SK-N-SH treated with all-trans-retinoic acid at 6 μM for 48 hours (cell line): ENCODE measurements at regions not wholly inside any gene's neighbourhood (a gene's known extent, or its start where the extent isn't known, plus 50 kb on each side); places are given as distances from the start of the nearest gene placed in this dataset.

ENCODE experiments used
- ATAC-seq: fragments of 200-7000 bp; cut with Tn5 transposase; 3 replicates; pipeline ENCODE4 v1.9.1; 2020; ENCODE audit warnings: mild to moderate bottlenecking, moderate library complexity
- ARNTL ChIP-seq: fragments of 450-650 bp; formaldehyde crosslinking; IDR thresholded peaks from 2 replicates; pipeline ENCODE4 v1.5.0; 2020; ENCODE audit warnings: low read depth, mild to moderate bottlenecking, moderate library complexity, borderline replicate concordance
- BACH2 ChIP-seq: fragments of 250-450 bp; sonication (Bioruptor Pico); IDR thresholded peaks from 2 replicates; pipeline ENCODE4 v1.9.0; 2021; ENCODE audit warnings: mild to moderate bottlenecking, borderline replicate concordance
- ESRRG ChIP-seq: fragments of 250-450 bp; sonication (Bioruptor Pico); IDR thresholded peaks from 2 replicates; pipeline ENCODE4 v1.6.1; 2021; ENCODE audit warnings: mild to moderate bottlenecking
- GLIS3 ChIP-seq: fragments of 250-450 bp; sonication (Bioruptor Pico); IDR thresholded peaks from 2 replicates; pipeline ENCODE4 v1.5.0; 2020; ENCODE audit warnings: mild to moderate bottlenecking, moderate library complexity
- ISL1 ChIP-seq: fragments of 250-450 bp; sonication (Bioruptor Pico); IDR thresholded peaks from 2 replicates; pipeline ENCODE4 v2.1.2; 2022; ENCODE audit warnings: mild to moderate bottlenecking, moderate library complexity
- OSR1 ChIP-seq: fragments of 250-450 bp; sonication (Bioruptor Pico); IDR thresholded peaks from 2 replicates; pipeline ENCODE4 v1.8.0; 2022; ENCODE audit warnings: moderate library complexity, mild to moderate bottlenecking, inconsistent platforms
- PPARA ChIP-seq: fragments of 250-450 bp; sonication (Bioruptor Pico); IDR thresholded peaks from 2 replicates; pipeline ENCODE4 v1.5.0; 2020; ENCODE audit warnings: mild to moderate bottlenecking, borderline replicate concordance
- RARB ChIP-seq: fragments of 250-450 bp; sonication (Bioruptor Pico); IDR thresholded peaks from 2 replicates; pipeline ENCODE4 v1.8.0; 2021; ENCODE audit warnings: mild to moderate bottlenecking, moderate library complexity
- SNAI2 ChIP-seq: fragments of 250-450 bp; sonication (Bioruptor Pico); IDR thresholded peaks from 2 replicates; pipeline ENCODE4 v1.5.0; 2020; ENCODE audit warnings: mild to moderate bottlenecking, moderate library complexity
- TCF4 ChIP-seq: fragments of 250-450 bp; sonication (Bioruptor Pico); IDR thresholded peaks from 2 replicates; pipeline ENCODE4 v1.8.0; 2021; ENCODE audit warnings: mild to moderate bottlenecking, moderate library complexity, borderline replicate concordance
- TOX ChIP-seq: fragments of 250-450 bp; sonication (Bioruptor Pico); IDR thresholded peaks from 2 replicates; pipeline ENCODE4 v1.8.0; 2021; ENCODE audit warnings: mild to moderate bottlenecking, moderate library complexity, borderline replicate concordance
- ZC3H10 ChIP-seq: fragments of 250-450 bp; sonication (Bioruptor Pico); IDR thresholded peaks from 2 replicates; pipeline ENCODE4 v1.5.1; 2021; ENCODE audit warnings: mild to moderate bottlenecking, moderate library complexity
- ZFP3 ChIP-seq: fragments of 250-450 bp; sonication (Bioruptor Pico); IDR thresholded peaks from 2 replicates; pipeline ENCODE4 v1.5.0; 2020; ENCODE audit warnings: mild to moderate bottlenecking, moderate library complexity
- ZFP30 ChIP-seq: fragments of 450-650 bp; formaldehyde crosslinking; IDR thresholded peaks from 2 replicates; pipeline ENCODE4 v1.5.0; 2022; ENCODE audit warnings: mild to moderate bottlenecking, moderate library complexity
- ZNF70 ChIP-seq: fragments of 450-650 bp; formaldehyde crosslinking; IDR thresholded peaks from 2 replicates; pipeline ENCODE4 v1.5.0; 2020; ENCODE audit warnings: mild to moderate bottlenecking, moderate library complexity
- TF ChIP-seq, protein P1 (sequence below): fragments of 250-450 bp; sonication (Bioruptor Pico); IDR thresholded peaks from 2 replicates; pipeline ENCODE4 v1.8.0; 2021; ENCODE audit warnings: low read depth, mild to moderate bottlenecking, moderate library complexity, borderline replicate concordance
- TF ChIP-seq, protein P2 (sequence below): fragments of 250-450 bp; sonication (Bioruptor Pico); IDR thresholded peaks from 2 replicates; pipeline ENCODE4 v1.8.0; 2020; ENCODE audit warnings: mild to moderate bottlenecking, moderate library complexity, borderline replicate concordance
- TF ChIP-seq, protein P3 (sequence below): fragments of 250-450 bp; sonication (Bioruptor Pico); IDR thresholded peaks from 2 replicates; pipeline ENCODE4 v1.5.1; 2020; ENCODE audit warnings: low read depth, mild to moderate bottlenecking, moderate library complexity
- TF ChIP-seq, protein P4 (sequence below): fragments of 250-450 bp; sonication (Bioruptor Pico); IDR thresholded peaks from 2 replicates; pipeline ENCODE4 v1.5.0; 2020; ENCODE audit warnings: mild to moderate bottlenecking, moderate library complexity

DNA sequence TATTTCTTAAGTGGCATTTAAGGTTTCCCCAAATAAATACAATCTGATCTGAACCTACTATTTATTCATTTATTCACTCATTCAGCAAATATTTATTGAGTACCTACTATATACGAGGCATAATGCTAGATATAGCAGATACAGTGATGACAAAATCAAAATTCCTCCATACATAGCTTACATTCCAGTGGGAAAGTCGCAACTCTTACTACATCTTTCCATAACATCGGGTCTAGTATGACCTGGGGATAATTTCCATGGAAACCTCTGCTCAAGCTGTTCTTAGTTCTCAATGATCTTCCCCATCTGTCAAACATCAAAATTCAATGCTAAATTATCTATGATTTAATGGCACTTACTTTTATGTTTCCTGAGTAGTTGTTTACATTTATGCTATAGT is 70.8 kb upstream of the PRKACB start (continued):
- TF ChIP-seq, protein P1, sequence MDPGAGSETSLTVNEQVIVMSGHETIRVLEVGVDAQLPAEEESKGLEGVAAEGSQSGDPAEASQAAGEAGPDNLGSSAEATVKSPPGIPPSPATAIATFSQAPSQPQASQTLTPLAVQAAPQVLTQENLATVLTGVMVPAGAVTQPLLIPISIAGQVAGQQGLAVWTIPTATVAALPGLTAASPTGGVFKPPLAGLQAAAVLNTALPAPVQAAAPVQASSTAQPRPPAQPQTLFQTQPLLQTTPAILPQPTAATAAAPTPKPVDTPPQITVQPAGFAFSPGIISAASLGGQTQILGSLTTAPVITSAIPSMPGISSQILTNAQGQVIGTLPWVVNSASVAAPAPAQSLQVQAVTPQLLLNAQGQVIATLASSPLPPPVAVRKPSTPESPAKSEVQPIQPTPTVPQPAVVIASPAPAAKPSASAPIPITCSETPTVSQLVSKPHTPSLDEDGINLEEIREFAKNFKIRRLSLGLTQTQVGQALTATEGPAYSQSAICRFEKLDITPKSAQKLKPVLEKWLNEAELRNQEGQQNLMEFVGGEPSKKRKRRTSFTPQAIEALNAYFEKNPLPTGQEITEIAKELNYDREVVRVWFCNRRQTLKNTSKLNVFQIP (CRISPR knock-in tag), result no peak
- TF ChIP-seq BACH2 (CRISPR knock-in tag), result no peak

DNA sequence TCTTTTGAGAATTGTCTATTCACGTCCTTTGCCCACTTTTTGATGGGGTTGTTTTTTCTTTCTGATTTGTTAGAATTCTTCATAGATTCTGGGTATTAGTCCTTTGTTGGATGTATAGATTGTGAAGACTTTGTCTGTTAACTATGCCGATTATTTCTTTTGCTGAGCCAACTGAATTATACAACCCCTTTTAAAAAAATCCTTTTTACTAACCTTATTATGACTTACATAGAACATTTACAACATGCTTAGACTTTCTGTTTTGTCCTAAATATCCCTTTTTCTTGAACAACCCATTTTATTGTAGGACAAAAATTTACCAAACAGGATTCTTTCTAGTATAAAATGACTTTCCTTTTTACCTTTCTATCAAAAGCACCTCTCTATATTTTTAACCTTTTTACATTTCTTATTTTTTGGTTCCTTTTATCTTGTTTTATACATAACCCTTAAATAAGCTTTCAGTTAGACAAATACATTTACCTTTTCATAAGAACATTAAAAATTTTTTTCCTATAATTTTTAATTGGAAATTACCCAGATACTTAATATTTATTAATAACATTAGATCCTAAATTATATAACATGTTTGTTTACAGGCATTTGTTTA is 70.4 kb upstream of the TTLL7 start:
- ATAC-seq, result no peak
- TF ChIP-seq ISL1 (CRISPR knock-in tag) (no peak), PPARA (CRISPR knock-in tag) (no peak), OSR1 (no peak), GLIS3 (no peak), ZFP30 (CRISPR knock-in tag) (no peak), ZC3H10 (CRISPR knock-in tag) (no peak), ZNF70 (no peak), ARNTL (no peak), SNAI2 (CRISPR knock-in tag) (no peak), TCF4 (CRISPR knock-in tag) (no peak), TOX (CRISPR knock-in tag) (no peak), BACH2 (CRISPR knock-in tag) (no peak), ESRRG (CRISPR knock-in tag) (no peak)
- TF ChIP-seq, protein P1 (CRISPR knock-in tag), result no peak
- TF ChIP-seq, protein P2, sequence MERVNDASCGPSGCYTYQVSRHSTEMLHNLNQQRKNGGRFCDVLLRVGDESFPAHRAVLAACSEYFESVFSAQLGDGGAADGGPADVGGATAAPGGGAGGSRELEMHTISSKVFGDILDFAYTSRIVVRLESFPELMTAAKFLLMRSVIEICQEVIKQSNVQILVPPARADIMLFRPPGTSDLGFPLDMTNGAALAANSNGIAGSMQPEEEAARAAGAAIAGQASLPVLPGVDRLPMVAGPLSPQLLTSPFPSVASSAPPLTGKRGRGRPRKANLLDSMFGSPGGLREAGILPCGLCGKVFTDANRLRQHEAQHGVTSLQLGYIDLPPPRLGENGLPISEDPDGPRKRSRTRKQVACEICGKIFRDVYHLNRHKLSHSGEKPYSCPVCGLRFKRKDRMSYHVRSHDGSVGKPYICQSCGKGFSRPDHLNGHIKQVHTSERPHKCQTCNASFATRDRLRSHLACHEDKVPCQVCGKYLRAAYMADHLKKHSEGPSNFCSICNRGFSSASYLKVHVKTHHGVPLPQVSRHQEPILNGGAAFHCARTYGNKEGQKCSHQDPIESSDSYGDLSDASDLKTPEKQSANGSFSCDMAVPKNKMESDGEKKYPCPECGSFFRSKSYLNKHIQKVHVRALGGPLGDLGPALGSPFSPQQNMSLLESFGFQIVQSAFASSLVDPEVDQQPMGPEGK (CRISPR knock-in tag), result no peak

DNA sequence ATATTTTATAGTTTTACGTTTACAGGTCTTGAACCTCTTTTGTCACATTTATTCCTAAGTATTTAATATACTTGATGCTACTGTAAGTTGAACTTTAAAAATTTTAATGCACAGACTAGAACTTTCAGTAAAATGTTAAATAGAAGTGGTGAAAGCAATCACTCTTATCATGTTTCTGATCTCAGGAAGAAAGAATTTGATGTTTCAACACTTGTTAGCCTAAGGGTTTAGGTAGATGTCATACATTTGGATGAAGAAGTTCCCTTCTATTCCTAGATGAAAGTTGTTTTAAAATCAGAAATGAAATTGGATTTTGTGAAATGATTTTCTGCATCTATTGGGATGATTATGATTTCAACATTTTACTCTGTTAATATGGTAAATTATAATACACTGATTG is 63.6 kb upstream of the TTLL7 start:
- TF ChIP-seq ZFP3, result no peak
- no peak for TF ChIP-seq TCF4 (CRISPR knock-in tag)
- no peak for TF ChIP-seq ZC3H10 (CRISPR knock-in tag)
- no peak for TF ChIP-seq SNAI2 (CRISPR knock-in tag)
- ATAC-seq, result no peak

DNA sequence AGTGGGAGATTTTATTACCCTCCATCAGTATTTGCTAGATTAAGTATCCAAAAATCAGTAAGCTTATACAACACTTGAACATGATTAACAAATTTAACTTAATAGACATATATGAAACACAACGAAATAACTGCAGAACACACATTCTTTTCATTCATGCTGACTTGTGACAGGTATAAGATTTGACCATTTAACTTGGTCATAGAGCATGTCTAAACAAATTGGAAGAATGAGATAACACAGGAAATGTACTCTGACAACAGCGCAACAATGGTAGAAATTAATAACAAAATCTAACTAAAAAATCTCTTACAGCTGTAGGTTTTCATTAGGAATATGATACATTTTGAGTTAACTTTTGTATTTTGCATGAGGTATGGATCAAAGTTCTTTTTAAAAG is 62.4 kb upstream of the TTLL7 start:
- TF ChIP-seq, protein P2 (CRISPR knock-in tag), result no peak
- no peak for TF ChIP-seq SNAI2 (CRISPR knock-in tag)
- TF ChIP-seq BACH2 (CRISPR knock-in tag), result no peak
- TF ChIP-seq ARNTL, result no peak
- TF ChIP-seq, all 23 proteins: peak for 0
- no peak for ATAC-seq

DNA sequence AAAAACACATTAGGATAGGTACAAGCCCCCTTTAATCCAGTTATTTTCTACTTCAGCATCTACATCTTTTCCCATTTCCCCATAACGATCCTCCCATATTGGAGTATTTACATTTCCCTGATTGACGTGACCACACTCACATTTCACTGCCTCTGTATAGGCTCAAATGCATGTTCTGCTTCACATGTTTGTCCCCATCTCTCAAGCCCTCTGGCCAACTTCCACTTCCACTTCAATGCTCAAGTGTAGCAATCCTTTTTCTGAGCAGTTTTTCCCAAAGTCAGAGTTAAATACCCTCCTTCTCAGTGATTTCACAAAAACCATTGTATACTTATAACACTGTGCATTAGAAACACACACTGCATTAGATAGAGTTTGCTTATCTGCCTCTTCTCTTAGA is 61.8 kb upstream of the TTLL7 start:
- TF ChIP-seq ZNF70 (no peak), BACH2 (CRISPR knock-in tag) (no peak), GLIS3 (no peak), OSR1 (no peak)
- ATAC-seq, result no peak

DNA sequence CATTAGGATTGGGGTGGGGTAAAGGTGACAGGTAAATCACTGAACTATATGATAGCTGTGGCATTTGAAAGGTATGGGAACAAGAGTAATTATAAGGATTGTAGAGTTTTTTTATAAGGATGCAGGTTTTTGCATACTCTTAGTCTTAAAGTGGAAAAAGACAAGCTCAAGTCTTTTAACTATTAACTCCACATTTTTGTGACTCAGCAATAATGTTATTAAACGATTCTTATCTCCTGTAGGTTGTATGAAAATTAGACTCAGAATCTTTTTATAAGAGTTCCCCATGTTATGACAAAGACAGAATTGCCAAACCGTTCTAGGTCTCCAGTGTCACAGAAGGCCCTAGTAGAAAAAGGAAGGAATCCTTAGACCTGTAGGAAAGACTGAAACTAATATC is 49.9 kb upstream of the TTLL7 start:
- ATAC-seq, result no peak; the same call in 2 of the 3 replicates
- TF ChIP-seq ESRRG (CRISPR knock-in tag) (no peak), ZFP30 (CRISPR knock-in tag) (no peak), BACH2 (CRISPR knock-in tag) (no peak), ZNF70 (no peak), RARB (no peak), GLIS3 (no peak), PPARA (CRISPR knock-in tag) (no peak)
- TF ChIP-seq, protein P3, sequence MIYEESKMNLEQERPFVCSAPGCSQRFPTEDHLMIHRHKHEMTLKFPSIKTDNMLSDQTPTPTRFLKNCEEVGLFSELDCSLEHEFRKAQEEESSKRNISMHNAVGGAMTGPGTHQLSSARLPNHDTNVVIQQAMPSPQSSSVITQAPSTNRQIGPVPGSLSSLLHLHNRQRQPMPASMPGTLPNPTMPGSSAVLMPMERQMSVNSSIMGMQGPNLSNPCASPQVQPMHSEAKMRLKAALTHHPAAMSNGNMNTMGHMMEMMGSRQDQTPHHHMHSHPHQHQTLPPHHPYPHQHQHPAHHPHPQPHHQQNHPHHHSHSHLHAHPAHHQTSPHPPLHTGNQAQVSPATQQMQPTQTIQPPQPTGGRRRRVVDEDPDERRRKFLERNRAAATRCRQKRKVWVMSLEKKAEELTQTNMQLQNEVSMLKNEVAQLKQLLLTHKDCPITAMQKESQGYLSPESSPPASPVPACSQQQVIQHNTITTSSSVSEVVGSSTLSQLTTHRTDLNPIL, result no peak
- TF ChIP-seq, protein P4, sequence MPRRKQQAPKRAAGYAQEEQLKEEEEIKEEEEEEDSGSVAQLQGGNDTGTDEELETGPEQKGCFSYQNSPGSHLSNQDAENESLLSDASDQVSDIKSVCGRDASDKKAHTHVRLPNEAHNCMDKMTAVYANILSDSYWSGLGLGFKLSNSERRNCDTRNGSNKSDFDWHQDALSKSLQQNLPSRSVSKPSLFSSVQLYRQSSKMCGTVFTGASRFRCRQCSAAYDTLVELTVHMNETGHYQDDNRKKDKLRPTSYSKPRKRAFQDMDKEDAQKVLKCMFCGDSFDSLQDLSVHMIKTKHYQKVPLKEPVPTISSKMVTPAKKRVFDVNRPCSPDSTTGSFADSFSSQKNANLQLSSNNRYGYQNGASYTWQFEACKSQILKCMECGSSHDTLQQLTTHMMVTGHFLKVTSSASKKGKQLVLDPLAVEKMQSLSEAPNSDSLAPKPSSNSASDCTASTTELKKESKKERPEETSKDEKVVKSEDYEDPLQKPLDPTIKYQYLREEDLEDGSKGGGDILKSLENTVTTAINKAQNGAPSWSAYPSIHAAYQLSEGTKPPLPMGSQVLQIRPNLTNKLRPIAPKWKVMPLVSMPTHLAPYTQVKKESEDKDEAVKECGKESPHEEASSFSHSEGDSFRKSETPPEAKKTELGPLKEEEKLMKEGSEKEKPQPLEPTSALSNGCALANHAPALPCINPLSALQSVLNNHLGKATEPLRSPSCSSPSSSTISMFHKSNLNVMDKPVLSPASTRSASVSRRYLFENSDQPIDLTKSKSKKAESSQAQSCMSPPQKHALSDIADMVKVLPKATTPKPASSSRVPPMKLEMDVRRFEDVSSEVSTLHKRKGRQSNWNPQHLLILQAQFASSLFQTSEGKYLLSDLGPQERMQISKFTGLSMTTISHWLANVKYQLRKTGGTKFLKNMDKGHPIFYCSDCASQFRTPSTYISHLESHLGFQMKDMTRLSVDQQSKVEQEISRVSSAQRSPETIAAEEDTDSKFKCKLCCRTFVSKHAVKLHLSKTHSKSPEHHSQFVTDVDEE, result no peak
